SU-DHL-6 (cell line): ENCODE measurements at regions not wholly inside any gene's neighbourhood (a gene's known extent, or its start where the extent isn't known, plus 50 kb on each side); places are given as distances from the start of the nearest gene placed in this dataset.

Experiments
- CTCF ChIP-seq: fragments of 200-600 bp; sonication (generic); IDR thresholded peaks from one replicate; pipeline ENCODE4 v1.5.1; 2017; ENCODE audit warnings: antibody characterized with exemption, mild to moderate bottlenecking, low read length, moderate library complexity; ENCODE audit not compliant: insufficient read depth, poor library complexity, severe bottlenecking
- EZH2phosphoT487 ChIP-seq: fragments of 200-600 bp; sonication (generic), shearing (Covaris generic); conservative IDR thresholded peaks from 2 replicates; pipeline ENCODE4 v1.6.1; 2018; ENCODE audit warnings: mild to moderate bottlenecking, antibody characterized with exemption, low read length, moderate library complexity, mixed read lengths

GRCh38 chr14:104473649-104474494, 105.7 kb upstream of the C14orf180 start:
- TF ChIP-seq CTCF: no peak
- no peak for TF ChIP-seq EZH2phosphoT487
